CD8-positive, alpha-beta memory T cell (primary cell): ENCODE measurements at regions not wholly inside any gene's neighbourhood (a gene's known extent, or its start where the extent isn't known, plus 50 kb on each side); places are given as distances from the start of the nearest gene placed in this dataset.

Experiments used
- CTCF ChIA-PET: fragments of 350-600 bp; sonication (Branson Sonifier 250); formaldehyde crosslinking; loops from one replicate; lab custom pipeline; 2021; ENCODE audit warnings: antibody characterized with exemption; lab: Charles Lee
- POLR2A ChIA-PET: fragments of 350-600 bp; sonication (Branson Sonifier 250); formaldehyde crosslinking; loops from one replicate; lab custom pipeline; 2021; ENCODE audit warnings: antibody characterized with exemption; lab: Charles Lee
- DNase-seq, 5 donors: peaks; one replicate each; pipeline versions ENCODE4 v3.0.0 to v3.0.0-alpha.2; 2020 to 2022; ENCODE audit warnings: mixed read lengths in 1 of 5
- H3K27ac ChIP-seq: one replicate; pipeline ENCODE4 v1.7.0; 2013; ENCODE audit warnings: low read depth, mild to moderate bottlenecking, low read length, moderate library complexity
- H3K27me3 ChIP-seq: 2 replicates; pipeline ENCODE4 v1.7.0; 2013; ENCODE audit warnings: low read length, mild to moderate bottlenecking; ENCODE audit not compliant: insufficient read depth, poor library complexity, severe bottlenecking
- H3K36me3 ChIP-seq: 2 replicates; pipeline ENCODE4 v1.7.0; 2013; ENCODE audit warnings: mild to moderate bottlenecking, low read length, moderate library complexity; ENCODE audit not compliant: insufficient read depth
- H3K4me1 ChIP-seq: 2 replicates; pipeline ENCODE4 v1.7.0; 2013; ENCODE audit warnings: mild to moderate bottlenecking, low read length, moderate library complexity; ENCODE audit not compliant: insufficient read depth
- H3K4me3 ChIP-seq: 2 replicates; pipeline ENCODE4 v1.7.0; 2013; ENCODE audit warnings: mild to moderate bottlenecking, low read length
- H3K9me3 ChIP-seq: 2 replicates; pipeline ENCODE4 v1.7.0; 2013; ENCODE audit warnings: mild to moderate bottlenecking, low read length
- H3K27ac Mint-ChIP-seq, 8 donors: one replicate each; pipeline ENCODE4 v1.8.0; 2020 to 2021; ENCODE audit warnings: mixed read lengths in 8 of 8, mild to moderate bottlenecking in 6 of 8, inconsistent platforms in 3 of 8, moderate library complexity in 3 of 8
- H3K27me3 Mint-ChIP-seq, 2 donors: one replicate each; pipeline ENCODE4 v1.8.0; 2020 to 2021; ENCODE audit warnings: mixed read lengths in 2 of 2, mild to moderate bottlenecking in 1 of 2, moderate library complexity in 1 of 2
- H3K36me3 Mint-ChIP-seq, 3 donors: one replicate each; pipeline ENCODE4 v1.8.0; 2020 to 2021; ENCODE audit warnings: mixed read lengths in 3 of 3, inconsistent platforms in 1 of 3, mild to moderate bottlenecking in 1 of 3
- H3K4me1 Mint-ChIP-seq, 3 donors: one replicate each; pipeline ENCODE4 v1.8.0; 2020 to 2021; ENCODE audit warnings: mixed read lengths in 3 of 3, inconsistent platforms in 1 of 3, mild to moderate bottlenecking in 1 of 3
- H3K4me3 Mint-ChIP-seq, 7 donors: one replicate each; pipeline ENCODE4 v1.8.0; 2020 to 2021; ENCODE audit warnings: mixed read lengths in 7 of 7, mild to moderate bottlenecking in 6 of 7, moderate library complexity in 4 of 7, inconsistent platforms in 2 of 7
- H3K9me3 Mint-ChIP-seq, 5 donors: one replicate each; pipeline ENCODE4 v1.8.0; 2020 to 2022; ENCODE audit warnings: mixed read lengths in 5 of 5, mild to moderate bottlenecking in 3 of 5, moderate library complexity in 2 of 5, inconsistent platforms in 1 of 5

DNA sequence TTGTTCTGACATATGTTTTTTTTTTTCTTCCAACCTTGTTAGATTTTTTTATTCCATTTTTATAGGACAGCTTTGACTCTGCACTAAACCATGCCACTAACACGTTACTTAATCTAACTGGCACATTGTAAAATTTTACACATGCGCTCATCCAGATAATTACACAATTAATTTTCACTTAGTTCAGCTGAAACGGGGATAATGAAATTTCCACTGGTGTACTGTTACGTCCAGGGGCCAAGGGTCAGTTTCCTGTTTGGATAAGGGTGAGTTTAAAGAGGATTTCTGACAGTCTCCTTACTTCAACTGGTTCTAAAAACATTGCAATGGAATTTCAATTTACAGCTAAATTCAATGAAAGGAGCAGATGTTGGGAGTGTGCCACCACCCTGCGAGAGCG is 221.8 kb upstream of the CEP162 start:
- no peak overlapping the region for H3K27ac ChIP-seq
- no peak overlapping the region for H3K4me3 Mint-ChIP-seq
- H3K36me3 Mint-ChIP-seq = no peaks in the 10 kb centered on the region
- ChIA-PET CTCF (no interaction called here), POLR2A (no interaction called here)
- H3K4me1 Mint-ChIP-seq = no peaks in the 10 kb centered on the region
- no peak overlapping the region for H3K4me3 ChIP-seq
- no peaks in the 10 kb centered on the region for H3K4me1 ChIP-seq
- H3K9me3 Mint-ChIP-seq = peaks cover 0 to 3% (median 0%) of the 10 kb centered on the region in 5 donors
- H3K9me3 ChIP-seq = no peaks in the 10 kb centered on the region
- H3K27ac Mint-ChIP-seq = no peak overlapping the region
- no peaks in the 10 kb centered on the region for H3K27me3 Mint-ChIP-seq
- no peaks in the 10 kb centered on the region for H3K27me3 ChIP-seq
- H3K36me3 ChIP-seq = no peaks in the 10 kb centered on the region
- no peak for DNase-seq

GRCh38 chr6:84448331-84448730 is 220.9 kb upstream of the CEP162 start:
- Histone ChIP-seq H3K4me3 (no peak overlapping the region), H3K9me3 (no peaks in the 10 kb centered on the region), H3K36me3 (no peaks in the 10 kb centered on the region), H3K27ac (no peak overlapping the region), H3K27me3 (no peaks in the 10 kb centered on the region), H3K4me1 (no peaks in the 10 kb centered on the region)
- H3K27ac Mint-ChIP-seq = no peak overlapping the region
- peaks cover 0 to 3% (median 0%) of the 10 kb centered on the region in 5 donors for H3K9me3 Mint-ChIP-seq
- ChIA-PET POLR2A (no interaction called here), CTCF (no interaction called here)
- no peaks in the 10 kb centered on the region for H3K4me1 Mint-ChIP-seq
- H3K4me3 Mint-ChIP-seq = no peak overlapping the region
- DNase-seq = no peak
- H3K27me3 Mint-ChIP-seq = no peaks in the 10 kb centered on the region
- no peaks in the 10 kb centered on the region for H3K36me3 Mint-ChIP-seq

DNA sequence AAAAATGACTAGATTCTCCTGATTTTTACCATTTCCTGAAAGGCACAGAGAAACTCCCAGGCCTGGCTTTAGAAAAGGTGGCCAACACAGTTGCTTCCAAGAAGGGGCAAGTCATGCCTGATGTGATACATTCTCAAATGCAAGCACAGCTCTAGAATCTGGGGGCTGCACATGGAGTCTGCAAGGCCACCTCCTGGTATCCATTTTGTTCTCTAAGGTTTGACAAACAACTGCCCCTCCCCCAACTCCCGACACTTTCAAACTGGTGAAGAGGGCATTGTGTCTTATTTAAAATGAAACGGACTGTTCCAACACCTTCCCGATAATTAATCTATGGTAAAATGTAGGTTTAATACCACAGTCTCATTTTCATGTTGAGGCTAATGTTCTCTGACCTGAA is 220.2 kb upstream of the CEP162 start:
- CTCF ChIA-PET = no interaction called here
- Mint-ChIP-seq H3K4me1 (no peaks in the 10 kb centered on the region), H3K4me3 (no peak overlapping the region), H3K36me3 (no peaks in the 10 kb centered on the region), H3K27me3 (no peaks in the 10 kb centered on the region), H3K9me3 (peaks cover 0 to 3% (median 0%) of the 10 kb centered on the region in 5 donors), H3K27ac (no peak overlapping the region)
- H3K36me3 ChIP-seq = no peaks in the 10 kb centered on the region
- no peak overlapping the region for H3K4me3 ChIP-seq
- no peaks in the 10 kb centered on the region for H3K4me1 ChIP-seq
- no peak for DNase-seq
- H3K27me3 ChIP-seq = no peaks in the 10 kb centered on the region
- no peak overlapping the region for H3K27ac ChIP-seq
- POLR2A ChIA-PET = no interaction called here
- no peaks in the 10 kb centered on the region for H3K9me3 ChIP-seq

DNA sequence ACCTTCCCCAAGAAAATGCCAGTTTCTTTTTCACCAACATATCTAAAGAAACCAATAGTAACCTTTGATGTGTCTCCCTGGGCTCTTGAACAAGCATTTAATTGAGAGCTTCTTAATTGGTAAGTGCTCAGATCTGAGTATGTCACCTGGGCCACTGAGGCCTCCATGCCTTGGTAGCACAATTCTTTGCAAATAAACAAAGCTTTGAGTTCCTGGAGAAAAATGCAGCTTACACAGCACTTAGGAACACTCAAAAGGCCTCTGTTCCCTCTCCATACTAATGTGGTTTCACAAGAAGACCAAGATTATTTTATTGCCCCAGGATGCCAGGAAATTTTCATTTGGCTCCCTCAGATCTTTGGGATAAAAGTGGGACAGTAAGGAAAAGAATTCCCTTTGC is 217.6 kb upstream of the CEP162 start:
- no peaks in the 10 kb centered on the region for H3K27me3 ChIP-seq
- Mint-ChIP-seq H3K36me3 (no peaks in the 10 kb centered on the region), H3K4me3 (no peak overlapping the region), H3K9me3 (peaks cover 0 to 3% (median 0%) of the 10 kb centered on the region in 5 donors), H3K4me1 (no peaks in the 10 kb centered on the region), H3K27ac (no peak overlapping the region), H3K27me3 (no peaks in the 10 kb centered on the region)
- H3K9me3 ChIP-seq = no peaks in the 10 kb centered on the region
- no peaks in the 10 kb centered on the region for H3K4me1 ChIP-seq
- no peaks in the 10 kb centered on the region for H3K36me3 ChIP-seq
- ChIA-PET CTCF (no interaction called here), POLR2A (no interaction called here)
- H3K27ac ChIP-seq = no peak overlapping the region
- DNase-seq = no peak
- H3K4me3 ChIP-seq = no peak overlapping the region

DNA sequence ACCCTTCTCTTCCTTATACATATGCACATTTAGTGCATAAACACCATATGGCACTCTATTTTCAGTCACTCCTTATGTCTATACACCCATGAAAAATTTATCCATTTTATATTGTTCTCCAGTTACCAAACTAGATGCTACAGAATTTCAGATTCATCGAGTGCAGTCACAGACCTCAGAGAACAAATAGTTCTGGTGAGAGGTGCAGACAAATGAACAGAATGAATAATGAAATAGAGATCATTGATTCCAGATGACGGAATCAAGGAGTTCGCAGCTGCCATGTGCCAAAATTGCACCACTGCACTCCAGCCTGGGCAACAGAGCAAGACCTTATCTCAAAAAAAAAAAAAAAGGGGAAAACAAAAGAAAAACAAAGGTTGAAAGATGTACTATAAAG is 214.8 kb upstream of the CEP162 start:
- H3K27me3 Mint-ChIP-seq = no peaks in the 10 kb centered on the region
- Histone ChIP-seq H3K4me1 (no peaks in the 10 kb centered on the region), H3K36me3 (no peaks in the 10 kb centered on the region), H3K4me3 (no peak overlapping the region), H3K27me3 (no peaks in the 10 kb centered on the region), H3K27ac (no peak overlapping the region), H3K9me3 (no peaks in the 10 kb centered on the region)
- H3K9me3 Mint-ChIP-seq = peaks cover 0 to 2% (median 0%) of the 10 kb centered on the region in 5 donors
- no peak for DNase-seq
- CTCF ChIA-PET = interaction anchor here (1.1 kb wide), 1 partner anchor 10 kb away, joined by 3 read pairs; no protein-coding TSS in a partner anchor
- no peak overlapping the region for H3K27ac Mint-ChIP-seq
- H3K4me3 Mint-ChIP-seq = no peak overlapping the region
- H3K36me3 Mint-ChIP-seq = no peaks in the 10 kb centered on the region
- POLR2A ChIA-PET = no interaction called here
- H3K4me1 Mint-ChIP-seq = no peaks in the 10 kb centered on the region

- Histone ChIP-seq H3K36me3 (no peaks in the 10 kb centered on the region), H3K27ac (no peak overlapping the region), H3K4me3 (no peak overlapping the region), H3K4me1 (no peaks in the 10 kb centered on the region), H3K27me3 (no peaks in the 10 kb centered on the region), H3K9me3 (no peaks in the 10 kb centered on the region)
- Mint-ChIP-seq H3K4me3 (no peak overlapping the region), H3K36me3 (no peaks in the 10 kb centered on the region), H3K4me1 (no peaks in the 10 kb centered on the region), H3K27ac (no peak overlapping the region), H3K27me3 (no peaks in the 10 kb centered on the region), H3K9me3 (peaks cover 0 to 2% (median 0%) of the 10 kb centered on the region in 5 donors)
- POLR2A ChIA-PET = no interaction called here
- DNase-seq = no peak
- CTCF ChIA-PET = no interaction called here
Observed at GRCh38 chr6:84441456-84441855, 214.0 kb upstream of the CEP162 start.

GRCh38 chr6:84434550-84434949 is 207.1 kb upstream of the CEP162 start:
- no peak for DNase-seq
- H3K27me3 Mint-ChIP-seq = no peaks in the 10 kb centered on the region
- Histone ChIP-seq H3K4me1 (no peaks in the 10 kb centered on the region), H3K36me3 (no peaks in the 10 kb centered on the region), H3K4me3 (no peak overlapping the region), H3K27me3 (no peaks in the 10 kb centered on the region), H3K27ac (no peak overlapping the region), H3K9me3 (no peaks in the 10 kb centered on the region)
- H3K9me3 Mint-ChIP-seq = peaks cover 0 to 4% (median 0%) of the 10 kb centered on the region in 5 donors
- H3K36me3 Mint-ChIP-seq = no peaks in the 10 kb centered on the region
- no peak overlapping the region for H3K27ac Mint-ChIP-seq
- ChIA-PET POLR2A (no interaction called here), CTCF (no interaction called here)
- H3K4me1 Mint-ChIP-seq = no peaks in the 10 kb centered on the region
- no peak overlapping the region for H3K4me3 Mint-ChIP-seq

- Mint-ChIP-seq H3K4me3 (no peak overlapping the region), H3K9me3 (peaks cover 0 to 4% (median 0%) of the 10 kb centered on the region in 5 donors), H3K4me1 (no peaks in the 10 kb centered on the region), H3K27me3 (no peaks in the 10 kb centered on the region), H3K36me3 (no peaks in the 10 kb centered on the region), H3K27ac (no peak overlapping the region)
- H3K4me1 ChIP-seq = no peaks in the 10 kb centered on the region
- no peaks in the 10 kb centered on the region for H3K36me3 ChIP-seq
- no peak overlapping the region for H3K27ac ChIP-seq
- no peak for DNase-seq
- H3K9me3 ChIP-seq = no peaks in the 10 kb centered on the region
- POLR2A ChIA-PET = no interaction called here
- H3K27me3 ChIP-seq = no peaks in the 10 kb centered on the region
- no peak overlapping the region for H3K4me3 ChIP-seq
- CTCF ChIA-PET = no interaction called here
Observed at GRCh38 chr6:84432619-84433018, 205.2 kb upstream of the CEP162 start.
